ENCODE measurements at regions not wholly inside any gene's neighbourhood (a gene's known extent, or its start where the extent isn't known, plus 50 kb on each side); places are given as distances from the start of the nearest gene placed in this dataset.

DNA sequence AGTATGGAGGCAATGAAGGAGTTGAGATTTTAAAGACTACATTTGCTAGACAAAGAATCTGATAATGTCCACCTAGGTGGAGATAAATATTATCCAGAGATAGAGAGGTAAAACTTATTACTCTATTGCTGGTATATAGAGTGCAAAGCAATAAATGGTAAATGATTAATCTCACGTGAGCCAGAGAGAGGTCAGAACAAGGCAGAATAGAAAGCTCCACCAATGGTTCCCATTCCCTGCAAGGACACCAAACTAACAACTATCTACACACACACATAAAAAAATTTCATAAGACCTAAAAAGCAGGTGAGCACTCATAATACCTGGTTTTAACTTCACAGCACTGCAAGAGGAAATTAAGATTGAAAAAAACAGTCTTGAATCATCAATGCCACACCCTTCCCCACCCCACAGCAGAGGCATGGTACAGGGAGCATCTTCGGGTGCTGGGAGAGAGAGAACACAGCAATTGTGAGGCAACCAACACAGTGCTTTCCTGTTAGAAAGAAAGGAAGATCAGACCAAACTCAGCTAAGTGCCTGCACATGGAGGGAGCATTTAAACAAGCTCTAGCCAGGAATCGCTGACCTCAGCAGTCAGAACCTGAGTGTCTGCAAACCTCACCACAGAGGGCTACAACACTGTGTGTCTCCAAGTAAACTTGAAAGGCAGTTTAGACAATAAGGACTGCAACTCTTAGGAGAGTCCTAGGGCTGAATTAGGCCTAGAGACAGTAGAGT, 1432.6 kb upstream of the TMEFF2 start:
- Mint-ChIP-seq H3K36me3 (no peaks in the 10 kb centered on the region), H3K9me3 (peaks cover 10 to 15% of the 10 kb centered on the region in 2 donors), H3K27ac (no peak overlapping the region)
- ATAC-seq: no peak
- no peak for DNase-seq (ENCODE audit: low spot score in 2 of 2)

DNA sequence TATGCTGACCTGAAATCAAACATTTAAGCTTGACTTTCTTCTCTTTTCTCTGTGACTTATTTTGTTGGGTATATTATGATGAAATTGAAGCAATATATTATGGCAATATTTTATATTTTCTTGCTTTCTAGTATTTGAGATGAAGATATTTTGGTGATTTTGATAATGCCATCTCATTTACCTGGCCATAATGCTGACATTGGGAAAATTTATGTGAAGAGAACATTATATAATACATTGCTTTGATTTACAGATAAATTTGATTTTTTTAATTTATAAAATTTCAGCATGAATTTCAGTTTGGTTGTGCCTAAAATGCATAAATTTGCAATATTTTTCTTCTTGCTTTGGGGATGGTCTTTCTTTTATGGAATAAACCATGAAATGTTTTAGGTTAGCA, 1413.7 kb upstream of the TMEFF2 start:
- ATAC-seq: no peak
- Mint-ChIP-seq H3K27ac (no peak overlapping the region), H3K36me3 (no peaks in the 10 kb centered on the region), H3K9me3 (peaks cover 0 to 5% of the 10 kb centered on the region in 2 donors)
- no peak for DNase-seq (ENCODE audit: low spot score in 2 of 2)

GRCh38 chr2:193590831-193591230, 1396.1 kb upstream of the TMEFF2 start:
- DNase-seq (ENCODE audit: low spot score in 2 of 2): no peak
- Mint-ChIP-seq H3K36me3 (peaks cover 0 to 2% of the 10 kb centered on the region in 2 donors), H3K27ac (no peak overlapping the region), H3K9me3 (peaks cover 13 to 20% of the 10 kb centered on the region in 2 donors)
- ATAC-seq: no peak

DNA sequence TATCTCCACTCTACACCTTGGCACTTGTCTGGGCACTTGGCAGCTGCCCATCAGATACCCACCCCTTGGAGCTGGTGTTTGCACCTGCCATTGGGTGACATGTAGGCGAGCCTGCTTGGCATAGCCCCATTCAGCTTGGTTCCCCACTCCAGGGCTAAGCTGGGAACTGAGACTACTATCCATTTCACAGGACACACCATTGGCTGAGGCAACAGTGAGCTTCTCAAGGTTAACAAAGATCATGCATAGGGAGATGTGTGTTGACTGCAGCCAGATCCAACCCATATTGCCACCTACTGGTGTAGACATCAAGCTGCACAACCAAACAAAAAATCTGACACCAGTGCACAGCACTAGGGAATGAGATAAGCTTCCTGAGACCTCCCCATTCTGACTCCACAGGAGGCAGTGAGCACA, 1389.8 kb upstream of the TMEFF2 start:
- Mint-ChIP-seq H3K36me3 (peaks cover 0 to 7% of the 10 kb centered on the region in 2 donors), H3K9me3 (peaks cover 0 to 6% of the 10 kb centered on the region in 2 donors), H3K27ac (no peak overlapping the region)
- DNase-seq (ENCODE audit: low spot score in 2 of 2) (no peak), ATAC-seq (no peak)

DNA sequence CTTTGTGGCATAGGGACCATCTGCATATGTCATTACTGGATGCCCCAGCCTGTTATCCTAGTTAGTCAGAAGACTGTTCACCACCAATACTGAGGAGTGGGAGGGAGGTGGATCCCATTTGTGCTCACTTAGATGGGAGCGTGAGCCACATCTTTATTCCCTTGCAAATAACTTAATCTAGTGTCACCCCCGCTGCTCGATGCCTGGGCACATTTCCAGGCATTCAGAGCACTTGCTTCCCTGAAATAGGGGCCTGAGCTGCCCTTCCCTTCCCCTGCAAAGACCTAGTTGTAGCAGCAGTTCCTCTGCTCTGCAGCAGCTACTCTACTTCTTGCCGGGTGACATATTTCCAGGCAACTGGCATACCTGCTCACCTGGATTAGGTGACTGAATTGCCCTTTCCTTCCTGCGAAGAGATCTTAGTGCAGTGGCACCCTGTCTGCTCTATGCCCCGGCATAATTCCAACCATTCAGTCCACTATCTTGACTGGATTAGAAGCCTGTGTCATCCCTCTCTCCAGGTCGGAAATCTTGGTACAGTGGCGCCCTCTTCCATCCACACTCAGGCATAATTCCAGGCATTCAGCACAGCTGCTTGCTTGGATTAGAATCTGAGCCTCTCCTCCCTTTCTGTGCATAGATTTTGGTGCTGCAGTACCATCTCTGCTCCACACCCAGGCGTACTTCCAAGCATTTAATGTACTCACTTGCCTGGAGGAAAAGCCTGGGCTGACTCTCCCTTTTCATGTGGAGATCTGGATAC, 1389.1 kb upstream of the TMEFF2 start:
- no peak for DNase-seq (ENCODE audit: low spot score in 2 of 2)
- no peak for ATAC-seq
- peaks cover 0 to 7% of the 10 kb centered on the region in 2 donors for H3K36me3 Mint-ChIP-seq
- H3K9me3 Mint-ChIP-seq: peaks cover 0 to 6% of the 10 kb centered on the region in 2 donors
- no peak overlapping the region for H3K27ac Mint-ChIP-seq

DNA sequence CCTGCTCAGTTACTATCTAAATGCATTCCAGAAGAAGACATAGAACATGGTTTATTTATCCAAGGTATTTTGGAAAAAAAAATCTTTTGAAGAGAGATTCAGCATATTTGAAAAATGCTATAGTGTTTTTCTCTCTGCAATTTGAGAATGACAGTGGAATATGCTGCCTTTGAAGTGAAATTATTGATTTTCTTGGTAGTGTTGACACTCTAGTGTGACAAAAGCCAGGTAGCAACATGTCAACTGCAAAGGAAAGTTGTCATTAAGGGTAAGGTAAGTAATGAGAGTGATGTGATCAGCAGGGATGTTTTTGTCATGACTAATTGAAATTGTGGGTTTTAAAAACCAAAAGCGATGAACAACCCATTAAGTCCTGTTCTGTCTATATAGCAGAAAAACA, 1387.1 kb upstream of the TMEFF2 start:
- DNase-seq (ENCODE audit: low spot score in 2 of 2): no peak
- ATAC-seq: no peak
- Mint-ChIP-seq H3K27ac (no peak overlapping the region), H3K9me3 (peaks cover 0 to 4% of the 10 kb centered on the region in 2 donors), H3K36me3 (peaks cover 0 to 7% of the 10 kb centered on the region in 2 donors)

- peaks cover 0 to 4% of the 10 kb centered on the region in 2 donors for H3K9me3 Mint-ChIP-seq
- ATAC-seq (no peak), DNase-seq (ENCODE audit: low spot score in 2 of 2) (no peak)
- no peak overlapping the region for H3K27ac Mint-ChIP-seq
- peaks cover 0 to 7% of the 10 kb centered on the region in 2 donors for H3K36me3 Mint-ChIP-seq
Measured at GRCh38 chr2:193580176-193580950, 1385.6 kb upstream of the TMEFF2 start.

DNA sequence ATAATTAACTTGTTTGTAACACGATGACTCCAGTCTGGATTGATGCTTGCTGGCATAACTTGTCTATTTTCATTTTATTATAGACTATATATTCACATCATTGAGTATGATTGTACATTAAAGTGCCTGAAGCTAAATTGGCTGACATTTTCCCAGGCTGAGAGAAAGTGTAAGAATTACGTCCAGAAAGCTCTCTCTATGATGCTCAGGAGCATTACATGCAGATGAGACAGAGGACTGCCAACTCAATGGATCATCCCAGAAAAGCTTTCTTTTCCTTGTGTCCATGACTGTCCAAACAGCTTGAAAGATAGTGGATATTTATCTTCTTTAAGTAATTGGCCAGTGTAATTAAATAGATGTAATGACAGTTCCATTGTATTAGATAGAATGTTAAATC, 1372.2 kb upstream of the TMEFF2 start:
- Mint-ChIP-seq H3K9me3 (peaks cover 0 to under 1% of the 10 kb centered on the region in 2 donors), H3K36me3 (no peaks in the 10 kb centered on the region), H3K27ac (no peak overlapping the region)
- DNase-seq (ENCODE audit: low spot score in 2 of 2) (no peak), ATAC-seq (no peak)

DNA sequence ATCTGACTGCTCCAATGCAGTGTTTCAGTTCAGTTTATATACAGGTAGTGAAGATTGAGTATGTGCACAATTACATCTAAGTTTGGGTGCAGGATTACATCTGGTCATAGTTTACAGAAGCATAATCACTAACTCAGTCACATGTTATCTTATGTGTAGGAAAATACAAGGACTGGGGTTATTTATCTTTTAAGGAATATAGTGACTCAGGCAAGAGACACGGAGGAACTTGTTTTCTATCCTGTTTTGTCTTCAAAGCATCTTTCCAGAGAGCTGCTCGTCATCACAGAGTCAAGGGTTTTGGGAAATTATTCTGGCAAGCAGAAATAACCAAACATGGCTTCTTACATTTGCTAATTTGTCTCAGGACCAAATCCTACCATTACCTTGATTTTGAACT, 1371.5 kb upstream of the TMEFF2 start:
- no peak for ATAC-seq
- no peak overlapping the region for H3K27ac Mint-ChIP-seq
- DNase-seq (ENCODE audit: low spot score in 2 of 2): no peak
- H3K9me3 Mint-ChIP-seq: no peaks in the 10 kb centered on the region
- H3K36me3 Mint-ChIP-seq: no peaks in the 10 kb centered on the region

DNA sequence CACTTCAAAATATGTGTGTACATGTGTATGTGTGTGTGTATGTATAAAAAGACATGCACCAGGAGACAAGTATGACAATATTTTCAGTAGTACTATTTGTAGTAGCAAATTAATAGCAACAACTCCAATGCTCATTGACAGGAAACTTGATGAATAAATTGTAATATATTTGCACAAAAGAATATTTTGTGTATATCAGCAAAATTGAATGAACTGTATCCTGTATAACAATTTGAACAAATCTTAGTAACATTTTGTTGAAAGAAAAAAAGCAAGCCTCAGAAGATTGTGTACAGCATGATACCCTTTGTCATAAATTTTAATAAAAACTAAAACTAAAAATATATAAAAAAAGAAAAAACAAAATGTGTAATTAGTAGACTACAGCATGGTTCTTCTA, 1367.3 kb upstream of the TMEFF2 start:
- ATAC-seq (no peak), DNase-seq (ENCODE audit: low spot score in 2 of 2) (no peak)
- H3K27ac Mint-ChIP-seq: no peak overlapping the region
- no peaks in the 10 kb centered on the region for H3K9me3 Mint-ChIP-seq
- no peaks in the 10 kb centered on the region for H3K36me3 Mint-ChIP-seq

GRCh38 chr2:193561054-193561453, 1366.3 kb upstream of the TMEFF2 start:
- H3K27ac Mint-ChIP-seq: no peak overlapping the region
- DNase-seq (ENCODE audit: low spot score in 2 of 2) (no peak), ATAC-seq (no peak)
- H3K9me3 Mint-ChIP-seq: no peaks in the 10 kb centered on the region
- H3K36me3 Mint-ChIP-seq: no peaks in the 10 kb centered on the region

DNA sequence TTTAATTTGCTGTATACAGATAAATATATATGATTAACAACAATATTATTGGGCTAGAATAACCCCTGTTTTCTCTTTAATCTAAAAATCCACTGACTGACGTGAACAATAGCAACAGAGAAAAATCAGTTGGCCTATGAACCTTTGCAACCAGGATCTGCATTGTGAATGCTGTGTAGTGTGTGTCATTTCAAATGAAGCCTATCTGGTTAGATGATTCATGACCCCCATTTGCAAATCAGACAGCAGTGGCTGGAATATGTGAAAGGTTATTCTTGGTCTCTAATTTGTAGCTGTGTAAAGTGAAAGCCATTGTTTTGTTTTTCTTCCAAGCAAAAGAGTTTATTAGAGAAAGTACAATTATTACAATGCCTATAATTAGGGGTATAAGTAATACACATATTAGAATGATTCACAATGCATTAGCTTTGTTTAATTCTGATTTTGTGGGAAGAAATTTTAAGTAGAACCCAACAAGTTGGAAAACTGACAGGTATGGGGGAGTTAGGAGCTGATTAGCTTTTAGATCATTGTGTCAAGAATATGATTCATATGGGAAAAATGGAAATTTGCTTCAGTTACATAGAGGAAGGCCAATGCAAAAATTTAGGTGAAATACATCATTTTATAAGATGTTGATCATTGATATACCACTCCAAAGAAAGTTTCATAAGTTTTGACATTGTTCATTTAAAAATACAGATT, 1362.2 kb upstream of the TMEFF2 start:
- DNase-seq (ENCODE audit: low spot score in 2 of 2) (no peak), ATAC-seq (no peak)
- Mint-ChIP-seq H3K27ac (no peak overlapping the region), H3K36me3 (no peaks in the 10 kb centered on the region), H3K9me3 (no peaks in the 10 kb centered on the region)

GRCh38 chr2:193549661-193550060, 1354.9 kb upstream of the TMEFF2 start:
- no peak overlapping the region for H3K27ac Mint-ChIP-seq
- peaks cover 10 to 20% of the 10 kb centered on the region in 2 donors for H3K9me3 Mint-ChIP-seq
- peaks cover 0 to 5% of the 10 kb centered on the region in 2 donors for H3K36me3 Mint-ChIP-seq
- DNase-seq (ENCODE audit: low spot score in 2 of 2) (no peak), ATAC-seq (no peak)

DNA sequence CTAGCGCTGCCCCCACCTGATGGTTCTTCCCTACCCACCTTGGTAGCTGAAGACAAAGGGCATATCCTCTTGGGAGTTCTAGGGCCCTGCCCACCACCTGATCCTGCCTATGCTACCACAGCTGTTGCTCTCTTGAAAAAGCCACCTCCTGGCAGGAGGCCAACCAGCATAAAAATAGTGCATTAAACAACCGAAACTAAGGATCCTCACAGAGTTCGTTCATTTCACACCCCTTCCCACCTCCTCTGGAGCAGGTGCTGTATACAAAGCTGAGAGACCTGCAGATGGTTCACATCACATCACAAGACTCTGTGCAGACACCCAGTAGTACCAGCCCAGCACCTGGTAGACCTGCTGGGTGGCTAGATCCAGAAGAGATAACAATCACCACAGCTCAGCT, 1348.0 kb upstream of the TMEFF2 start:
- no peak overlapping the region for H3K27ac Mint-ChIP-seq
- no peaks in the 10 kb centered on the region for H3K36me3 Mint-ChIP-seq
- peaks cover 6 to 8% of the 10 kb centered on the region in 2 donors for H3K9me3 Mint-ChIP-seq
- ATAC-seq: no peak
- no peak for DNase-seq (ENCODE audit: low spot score in 2 of 2)

DNA sequence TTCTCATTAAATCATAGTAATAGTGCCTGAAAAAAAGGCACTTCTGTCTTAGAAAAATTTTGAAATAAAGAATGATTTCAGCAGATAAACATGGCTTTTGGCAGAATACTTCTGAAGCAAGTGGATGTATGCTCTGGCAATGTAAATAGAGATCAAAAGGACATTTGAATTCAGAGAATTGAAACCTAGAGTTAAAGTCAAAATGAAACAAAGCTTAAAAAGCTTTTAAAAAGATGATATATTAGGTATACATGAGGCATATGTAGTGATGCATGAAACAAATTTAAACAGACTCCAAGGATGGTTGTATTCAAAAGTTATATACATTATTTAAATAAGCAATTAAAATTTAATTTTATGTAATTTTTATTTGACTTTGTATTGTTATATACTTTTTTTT, 1344.5 kb upstream of the TMEFF2 start:
- ATAC-seq: no peak
- no peak overlapping the region for H3K27ac Mint-ChIP-seq
- H3K36me3 Mint-ChIP-seq: no peaks in the 10 kb centered on the region
- DNase-seq (ENCODE audit: low spot score in 2 of 2): no peak
- H3K9me3 Mint-ChIP-seq: no peaks in the 10 kb centered on the region

- no peak overlapping the region for H3K27ac Mint-ChIP-seq
- no peak for ATAC-seq
- no peaks in the 10 kb centered on the region for H3K36me3 Mint-ChIP-seq
- H3K9me3 Mint-ChIP-seq: no peaks in the 10 kb centered on the region
- DNase-seq (ENCODE audit: low spot score in 2 of 2): no peak
Measured at GRCh38 chr2:193538061-193538460, 1343.3 kb upstream of the TMEFF2 start.

- no peaks in the 10 kb centered on the region for H3K36me3 Mint-ChIP-seq
- H3K27ac Mint-ChIP-seq: no peak overlapping the region
- H3K9me3 Mint-ChIP-seq: no peaks in the 10 kb centered on the region
- DNase-seq (ENCODE audit: low spot score in 2 of 2) (no peak), ATAC-seq (no peak)
Measured at GRCh38 chr2:193537531-193537930, 1342.8 kb upstream of the TMEFF2 start.
